ENCODE measurements at regions not wholly inside any gene's neighbourhood (a gene's known extent, or its start where the extent isn't known, plus 50 kb on each side); places are given as distances from the start of the nearest gene placed in this dataset.

DNA sequence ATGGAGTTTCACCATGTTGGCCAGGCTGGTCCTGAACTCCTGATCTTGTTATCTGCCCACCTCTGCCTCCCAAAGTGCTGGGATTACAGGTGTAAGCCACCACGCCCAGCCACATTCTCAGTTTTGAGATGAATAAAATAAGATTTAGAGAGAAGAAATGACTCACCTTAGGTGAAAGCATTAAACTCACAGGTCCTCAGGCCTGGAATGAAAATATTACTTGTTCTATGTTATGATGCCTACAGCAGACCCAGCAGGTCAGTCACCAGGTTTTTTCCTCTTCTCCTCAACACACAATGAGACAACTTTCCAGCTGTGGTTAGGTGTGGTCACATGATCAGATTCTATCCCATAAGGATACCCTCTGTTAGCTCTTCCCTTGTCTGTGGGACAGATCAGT, 150.3 kb downstream of the C16orf95 start:
- no peaks in the 10 kb centered on the region for H4K20me1 ChIP-seq (ENCODE audit: insufficient read depth, low read length)
- H3K27me3 ChIP-seq (ENCODE audit: insufficient read depth, low read length, poor library complexity), result no peaks in the 10 kb centered on the region
- no peak overlapping the region for H3K27ac ChIP-seq (ENCODE audit: low read length)
- no peaks in the 10 kb centered on the region for H3K4me1 ChIP-seq (ENCODE audit: insufficient read depth, low read length)
- DNase-seq, result no peak
- no peaks in the 10 kb centered on the region for H3K79me2 ChIP-seq (ENCODE audit: insufficient read depth, low read length)
- H2AFZ ChIP-seq (ENCODE audit: low read depth, low read length), result no peak overlapping the region
- H3K9me3 ChIP-seq (ENCODE audit: insufficient read depth, low read length, severe bottlenecking), result no peaks in the 10 kb centered on the region
- no peak overlapping the region for H3K9ac ChIP-seq (ENCODE audit: low read depth, low read length)
- no peak for ATAC-seq (ENCODE audit: insufficient read depth, low read depth)
- H3K4me2 ChIP-seq (ENCODE audit: insufficient read depth, low read length), result no peak overlapping the region
- H3K36me3 ChIP-seq (ENCODE audit: insufficient read depth, low read length), result no peaks in the 10 kb centered on the region
- TF ChIP-seq EZH2 (IDR thresholded peaks at IDR 0.05; ENCODE audit: borderline replicate concordance, low read depth, low read length, severe bottlenecking), result no peak
- TF ChIP-seq, protein P1, sequence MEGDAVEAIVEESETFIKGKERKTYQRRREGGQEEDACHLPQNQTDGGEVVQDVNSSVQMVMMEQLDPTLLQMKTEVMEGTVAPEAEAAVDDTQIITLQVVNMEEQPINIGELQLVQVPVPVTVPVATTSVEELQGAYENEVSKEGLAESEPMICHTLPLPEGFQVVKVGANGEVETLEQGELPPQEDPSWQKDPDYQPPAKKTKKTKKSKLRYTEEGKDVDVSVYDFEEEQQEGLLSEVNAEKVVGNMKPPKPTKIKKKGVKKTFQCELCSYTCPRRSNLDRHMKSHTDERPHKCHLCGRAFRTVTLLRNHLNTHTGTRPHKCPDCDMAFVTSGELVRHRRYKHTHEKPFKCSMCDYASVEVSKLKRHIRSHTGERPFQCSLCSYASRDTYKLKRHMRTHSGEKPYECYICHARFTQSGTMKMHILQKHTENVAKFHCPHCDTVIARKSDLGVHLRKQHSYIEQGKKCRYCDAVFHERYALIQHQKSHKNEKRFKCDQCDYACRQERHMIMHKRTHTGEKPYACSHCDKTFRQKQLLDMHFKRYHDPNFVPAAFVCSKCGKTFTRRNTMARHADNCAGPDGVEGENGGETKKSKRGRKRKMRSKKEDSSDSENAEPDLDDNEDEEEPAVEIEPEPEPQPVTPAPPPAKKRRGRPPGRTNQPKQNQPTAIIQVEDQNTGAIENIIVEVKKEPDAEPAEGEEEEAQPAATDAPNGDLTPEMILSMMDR (IDR thresholded peaks at IDR 0.05; ENCODE audit: borderline replicate concordance, extremely low read depth, low read length, poor library complexity, severe bottlenecking), result no peak
- H3K4me3 ChIP-seq (ENCODE audit: low read depth in 1 of 2, low read length in 2 of 2), result no peak overlapping the region

DNA sequence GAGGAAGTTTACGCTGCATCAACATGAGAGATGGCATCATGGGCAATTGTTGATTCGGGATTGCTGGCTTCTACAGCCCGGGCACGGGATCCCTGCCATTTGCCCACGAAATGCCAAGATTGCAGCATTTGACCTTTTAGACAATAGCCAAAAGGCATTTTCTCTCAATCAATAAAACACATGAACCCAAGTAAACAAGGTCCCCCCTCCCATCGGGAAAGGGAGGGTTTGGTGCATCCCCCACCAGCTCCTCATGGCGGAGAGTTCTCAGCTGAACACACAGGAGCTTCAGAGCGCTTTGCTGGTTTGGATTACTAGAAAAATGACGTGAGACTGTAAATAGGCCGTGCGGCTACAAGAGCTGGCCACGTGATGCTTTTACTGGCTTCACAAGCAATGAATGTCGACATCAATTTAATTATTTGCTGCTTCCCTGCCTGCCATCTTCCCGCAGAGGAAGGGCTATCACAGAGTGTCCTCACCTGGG, 147.6 kb downstream of the C16orf95 start:
- H3K9me3 ChIP-seq (ENCODE audit: insufficient read depth, low read length, severe bottlenecking), result no peaks in the 10 kb centered on the region
- DNase-seq (no peak), ATAC-seq (ENCODE audit: insufficient read depth, low read depth) (no peak)
- H3K4me2 ChIP-seq (ENCODE audit: insufficient read depth, low read length), result no peak overlapping the region
- H2AFZ ChIP-seq (ENCODE audit: low read depth, low read length), result no peak overlapping the region
- no peaks in the 10 kb centered on the region for H3K79me2 ChIP-seq (ENCODE audit: insufficient read depth, low read length)
- H3K27ac ChIP-seq (ENCODE audit: low read length), result no peak overlapping the region
- no peaks in the 10 kb centered on the region for H3K4me1 ChIP-seq (ENCODE audit: insufficient read depth, low read length)
- no peak for TF ChIP-seq EZH2 (IDR thresholded peaks at IDR 0.05; ENCODE audit: borderline replicate concordance, low read depth, low read length, severe bottlenecking)
- TF ChIP-seq, protein P1 (IDR thresholded peaks at IDR 0.05; ENCODE audit: borderline replicate concordance, extremely low read depth, low read length, poor library complexity, severe bottlenecking), result no peak
- H4K20me1 ChIP-seq (ENCODE audit: insufficient read depth, low read length), result no peaks in the 10 kb centered on the region
- H3K9ac ChIP-seq (ENCODE audit: low read depth, low read length), result no peak overlapping the region
- H3K4me3 ChIP-seq (ENCODE audit: low read depth in 1 of 2, low read length in 2 of 2), result no peak overlapping the region
- no peaks in the 10 kb centered on the region for H3K36me3 ChIP-seq (ENCODE audit: insufficient read depth, low read length)
- H3K27me3 ChIP-seq (ENCODE audit: insufficient read depth, low read length, poor library complexity), result no peaks in the 10 kb centered on the region

DNA sequence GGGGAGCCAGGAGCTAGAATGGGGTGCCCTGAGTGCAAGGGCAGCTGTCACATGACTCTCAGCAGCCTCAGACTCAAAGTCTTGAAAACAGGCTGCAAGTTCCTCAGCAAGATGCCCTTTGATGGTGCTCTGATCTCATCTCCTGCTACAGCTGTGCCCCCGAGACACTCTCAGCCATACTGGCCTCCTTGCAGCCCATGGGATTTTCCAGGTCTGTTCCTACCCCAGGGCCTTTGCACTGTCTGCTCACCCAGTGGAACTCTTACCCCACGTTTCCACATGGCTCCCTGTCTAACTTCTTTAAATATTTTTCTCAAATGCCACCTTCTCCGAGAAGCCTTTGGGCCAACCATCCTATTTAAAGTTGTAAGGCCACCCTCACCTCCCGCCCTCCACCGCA, 146.9 kb downstream of the C16orf95 start:
- Histone ChIP-seq H3K9me3 (ENCODE audit: insufficient read depth, low read length, severe bottlenecking) (no peaks in the 10 kb centered on the region), H3K36me3 (ENCODE audit: insufficient read depth, low read length) (no peaks in the 10 kb centered on the region), H2AFZ (ENCODE audit: low read depth, low read length) (no peak overlapping the region), H3K27me3 (ENCODE audit: insufficient read depth, low read length, poor library complexity) (no peaks in the 10 kb centered on the region), H3K4me1 (ENCODE audit: insufficient read depth, low read length) (no peaks in the 10 kb centered on the region), H3K27ac (ENCODE audit: low read length) (no peak overlapping the region), H3K79me2 (ENCODE audit: insufficient read depth, low read length) (no peaks in the 10 kb centered on the region), H3K4me2 (ENCODE audit: insufficient read depth, low read length) (no peak overlapping the region), H3K4me3 (ENCODE audit: low read depth in 1 of 2, low read length in 2 of 2) (no peak overlapping the region), H3K9ac (ENCODE audit: low read depth, low read length) (no peak overlapping the region), H4K20me1 (ENCODE audit: insufficient read depth, low read length) (no peaks in the 10 kb centered on the region)
- no peak for TF ChIP-seq EZH2 (IDR thresholded peaks at IDR 0.05; ENCODE audit: borderline replicate concordance, low read depth, low read length, severe bottlenecking)
- TF ChIP-seq, protein P1 (IDR thresholded peaks at IDR 0.05; ENCODE audit: borderline replicate concordance, extremely low read depth, low read length, poor library complexity, severe bottlenecking), result no peak
- DNase-seq (no peak), ATAC-seq (ENCODE audit: insufficient read depth, low read depth) (no peak)

DNA sequence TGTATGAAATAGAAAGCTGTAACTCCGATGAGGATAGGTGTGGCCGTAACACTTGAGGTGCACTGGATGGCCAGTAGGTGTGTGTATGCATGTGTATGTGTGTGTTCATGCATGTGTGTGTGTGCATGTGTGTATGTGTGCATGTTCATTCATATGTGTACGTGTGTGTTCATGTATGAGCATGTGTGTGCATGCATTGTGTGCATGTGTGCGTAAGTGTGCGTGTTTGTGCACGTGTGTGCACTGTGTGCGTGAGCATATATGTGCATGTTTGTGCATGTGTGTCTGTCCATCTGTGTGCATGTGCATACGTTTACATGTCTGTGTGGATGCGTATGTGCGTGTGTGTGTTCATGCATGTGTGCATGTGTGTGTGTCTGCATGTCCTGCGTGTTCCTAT, 145.5 kb downstream of the C16orf95 start:
- H3K27me3 ChIP-seq (ENCODE audit: insufficient read depth, low read length, poor library complexity), result no peaks in the 10 kb centered on the region
- no peaks in the 10 kb centered on the region for H3K79me2 ChIP-seq (ENCODE audit: insufficient read depth, low read length)
- H3K9me3 ChIP-seq (ENCODE audit: insufficient read depth, low read length, severe bottlenecking), result no peaks in the 10 kb centered on the region
- no peaks in the 10 kb centered on the region for H3K36me3 ChIP-seq (ENCODE audit: insufficient read depth, low read length)
- no peak for DNase-seq
- no peak overlapping the region for H3K9ac ChIP-seq (ENCODE audit: low read depth, low read length)
- no peak for ATAC-seq (ENCODE audit: insufficient read depth, low read depth)
- no peak overlapping the region for H3K27ac ChIP-seq (ENCODE audit: low read length)
- H3K4me3 ChIP-seq (ENCODE audit: low read depth in 1 of 2, low read length in 2 of 2), result no peak overlapping the region
- TF ChIP-seq, protein P1 (IDR thresholded peaks at IDR 0.05; ENCODE audit: borderline replicate concordance, extremely low read depth, low read length, poor library complexity, severe bottlenecking), result no peak
- TF ChIP-seq EZH2 (IDR thresholded peaks at IDR 0.05; ENCODE audit: borderline replicate concordance, low read depth, low read length, severe bottlenecking), result no peak
- H3K4me1 ChIP-seq (ENCODE audit: insufficient read depth, low read length), result no peaks in the 10 kb centered on the region
- H2AFZ ChIP-seq (ENCODE audit: low read depth, low read length), result no peak overlapping the region
- no peak overlapping the region for H3K4me2 ChIP-seq (ENCODE audit: insufficient read depth, low read length)
- no peaks in the 10 kb centered on the region; the same call in 1 of the 2 replicates for H4K20me1 ChIP-seq (ENCODE audit: insufficient read depth, low read length)
